ENCODE measurements at regions not wholly inside any gene's neighbourhood (a gene's known extent, or its start where the extent isn't known, plus 50 kb on each side); places are given as distances from the start of the nearest gene placed in this dataset.

DNA sequence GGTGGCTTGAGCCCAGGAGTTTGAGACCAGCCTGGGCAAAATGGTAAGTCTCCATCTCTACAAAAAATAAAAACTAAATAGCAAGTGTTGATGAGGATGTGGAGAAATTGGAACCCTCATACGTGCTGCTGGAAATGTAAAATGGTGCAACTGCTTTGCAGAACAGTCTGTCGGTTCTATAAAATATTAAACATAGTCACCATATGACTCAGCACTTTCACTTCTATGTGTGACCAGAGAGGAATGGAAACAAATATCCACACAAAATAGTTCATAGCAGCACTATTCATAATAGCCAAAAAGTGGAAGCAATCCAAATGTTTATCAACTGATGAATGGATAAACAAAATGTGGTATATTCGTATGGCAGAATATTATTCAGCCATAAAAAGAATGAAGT, 60.8 kb upstream of the FMR1 start:
- no peak overlapping the region for H3K4me3 ChIP-seq (ENCODE audit: low read depth, low read length)
- in situ Hi-C loops (cut with HindIII; ENCODE audit: low sequenced_read_pairs), result no loop called here
- no peak for DNase-seq (ENCODE audit: low read depth, low spot score)
- TF ChIP-seq, protein P1, sequence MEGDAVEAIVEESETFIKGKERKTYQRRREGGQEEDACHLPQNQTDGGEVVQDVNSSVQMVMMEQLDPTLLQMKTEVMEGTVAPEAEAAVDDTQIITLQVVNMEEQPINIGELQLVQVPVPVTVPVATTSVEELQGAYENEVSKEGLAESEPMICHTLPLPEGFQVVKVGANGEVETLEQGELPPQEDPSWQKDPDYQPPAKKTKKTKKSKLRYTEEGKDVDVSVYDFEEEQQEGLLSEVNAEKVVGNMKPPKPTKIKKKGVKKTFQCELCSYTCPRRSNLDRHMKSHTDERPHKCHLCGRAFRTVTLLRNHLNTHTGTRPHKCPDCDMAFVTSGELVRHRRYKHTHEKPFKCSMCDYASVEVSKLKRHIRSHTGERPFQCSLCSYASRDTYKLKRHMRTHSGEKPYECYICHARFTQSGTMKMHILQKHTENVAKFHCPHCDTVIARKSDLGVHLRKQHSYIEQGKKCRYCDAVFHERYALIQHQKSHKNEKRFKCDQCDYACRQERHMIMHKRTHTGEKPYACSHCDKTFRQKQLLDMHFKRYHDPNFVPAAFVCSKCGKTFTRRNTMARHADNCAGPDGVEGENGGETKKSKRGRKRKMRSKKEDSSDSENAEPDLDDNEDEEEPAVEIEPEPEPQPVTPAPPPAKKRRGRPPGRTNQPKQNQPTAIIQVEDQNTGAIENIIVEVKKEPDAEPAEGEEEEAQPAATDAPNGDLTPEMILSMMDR (IDR thresholded peaks at IDR 0.05; ENCODE audit: low read depth, low read length), result no peak

DNA sequence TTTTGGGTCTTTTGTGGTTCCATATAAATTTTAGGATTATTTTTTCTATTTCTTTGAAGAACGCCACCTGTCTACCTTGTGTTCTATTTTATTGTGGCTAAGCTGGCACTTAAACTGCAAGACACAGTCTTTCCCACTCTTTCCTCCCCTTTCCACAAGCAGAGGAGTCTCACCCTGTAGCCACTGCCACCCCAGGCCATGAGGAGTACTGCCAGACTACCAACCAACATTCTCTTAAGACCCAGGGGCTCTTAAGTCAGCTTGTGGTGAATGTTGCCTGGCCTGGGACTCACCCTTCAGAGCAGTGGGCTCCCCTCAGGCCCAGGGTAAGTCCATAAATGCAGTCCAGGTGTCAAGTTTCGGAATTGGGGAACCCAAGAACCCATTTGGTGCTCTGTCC, 58.0 kb upstream of the FMR1 start:
- TF ChIP-seq, protein P1 (IDR thresholded peaks at IDR 0.05; ENCODE audit: low read depth, low read length), result no peak
- DNase-seq (ENCODE audit: low read depth, low spot score), result no peak
- H3K4me3 ChIP-seq (ENCODE audit: low read depth, low read length), result no peak overlapping the region
- in situ Hi-C loops (cut with HindIII; ENCODE audit: low sequenced_read_pairs), result no loop called here

DNA sequence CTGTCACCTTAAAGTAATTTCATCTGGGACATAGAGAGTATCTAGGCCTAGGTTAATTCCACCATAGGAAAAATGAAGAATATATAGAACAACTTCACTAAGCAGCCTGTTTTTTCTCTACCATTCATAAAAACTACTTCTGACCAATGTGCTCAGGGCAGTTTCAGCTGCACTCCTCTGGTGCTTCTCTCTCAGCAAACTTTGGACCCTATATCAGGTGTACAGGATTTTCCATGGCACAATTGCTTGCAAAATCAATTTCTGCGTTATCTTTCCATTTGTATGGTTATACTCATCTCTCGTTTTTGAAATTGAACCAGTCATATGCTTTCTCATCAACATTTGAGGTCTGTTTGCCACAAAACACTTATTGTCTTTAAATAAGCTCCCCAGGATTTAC, 52.1 kb upstream of the FMR1 start:
- no peak overlapping the region for H3K4me3 ChIP-seq (ENCODE audit: low read depth, low read length)
- no peak for DNase-seq (ENCODE audit: low read depth, low spot score)
- in situ Hi-C loops (cut with HindIII; ENCODE audit: low sequenced_read_pairs), result no loop called here
- TF ChIP-seq, protein P1 (IDR thresholded peaks at IDR 0.05; ENCODE audit: low read depth, low read length), result no peak
